ENCODE measurements at regions not wholly inside any gene's neighbourhood (a gene's known extent, or its start where the extent isn't known, plus 50 kb on each side); places are given as distances from the start of the nearest gene placed in this dataset.
"Not testable (repeated sequence)": the region's sequence is repeated elsewhere in the genome, so short reads cannot be mapped to it uniquely, and the experiment has no call there.

DNA sequence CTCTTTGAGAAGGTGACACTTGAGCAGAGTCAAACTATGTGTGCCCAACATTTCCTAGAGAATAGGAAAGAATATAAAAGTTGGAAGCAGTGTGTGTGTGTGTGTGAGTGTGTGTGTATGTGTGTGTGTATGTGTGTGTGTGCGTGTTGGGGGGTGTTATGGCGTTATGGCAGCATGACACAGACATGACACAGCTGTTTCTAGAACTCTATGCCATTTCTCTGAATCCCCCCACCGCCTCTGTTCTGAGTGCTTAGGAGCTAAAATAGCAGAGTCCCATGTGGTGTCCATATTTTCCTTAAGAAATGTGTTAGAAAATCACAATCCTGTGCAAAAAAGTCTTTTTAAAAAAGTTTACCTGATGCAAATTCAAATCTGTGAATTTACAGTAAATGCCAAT, 556.1 kb downstream of the RWDD3 start:
- no peak for DNase-seq (ENCODE audit: extremely low read depth in 1 of 11, low read depth in 9 of 11, low spot score in 4 of 11)

DNA sequence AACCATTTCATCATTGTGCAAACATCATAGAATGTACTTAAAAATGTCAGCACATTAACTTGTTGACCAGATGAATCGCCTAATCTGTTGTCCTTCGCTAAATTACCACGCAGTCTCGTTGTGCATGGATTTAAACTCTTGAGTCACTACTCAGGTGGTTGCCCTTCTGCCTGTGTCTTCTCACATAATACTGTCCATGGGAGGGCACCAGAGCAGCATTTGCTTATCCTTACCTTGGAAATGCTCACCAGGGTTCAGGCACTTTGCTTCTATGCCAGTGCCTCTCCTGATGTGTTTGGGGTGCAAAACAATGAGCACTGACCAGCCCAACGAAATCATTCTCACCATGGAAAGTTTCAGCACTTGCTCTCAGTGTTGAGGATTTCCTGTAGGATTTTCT, 559.9 kb downstream of the RWDD3 start:
- DNase-seq (ENCODE audit: extremely low read depth in 1 of 11, low read depth in 9 of 11, low spot score in 4 of 11): no peak

DNA sequence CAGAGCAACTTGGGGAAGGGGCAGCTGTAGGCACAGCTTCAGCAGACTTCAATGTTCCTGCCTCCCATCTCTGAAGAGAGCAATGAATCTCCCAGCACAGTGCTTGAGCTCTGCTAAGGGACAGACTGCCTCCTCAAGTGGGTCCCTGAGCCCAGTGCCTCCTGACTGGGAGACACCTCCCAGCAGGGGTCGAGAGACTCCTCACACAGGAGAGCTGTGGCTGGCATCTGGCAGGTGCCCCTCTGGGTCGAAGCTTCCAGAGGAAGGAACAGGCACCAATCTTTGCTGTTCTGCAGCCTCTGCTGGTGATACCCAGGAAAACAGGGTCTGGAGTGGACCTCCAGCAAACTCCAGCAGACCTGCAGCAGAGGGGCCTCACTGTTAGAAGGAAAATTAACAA, 563.8 kb downstream of the RWDD3 start:
- DNase-seq (ENCODE audit: extremely low read depth in 1 of 11, low read depth in 9 of 11, low spot score in 4 of 11): not testable (repeated sequence)

DNA sequence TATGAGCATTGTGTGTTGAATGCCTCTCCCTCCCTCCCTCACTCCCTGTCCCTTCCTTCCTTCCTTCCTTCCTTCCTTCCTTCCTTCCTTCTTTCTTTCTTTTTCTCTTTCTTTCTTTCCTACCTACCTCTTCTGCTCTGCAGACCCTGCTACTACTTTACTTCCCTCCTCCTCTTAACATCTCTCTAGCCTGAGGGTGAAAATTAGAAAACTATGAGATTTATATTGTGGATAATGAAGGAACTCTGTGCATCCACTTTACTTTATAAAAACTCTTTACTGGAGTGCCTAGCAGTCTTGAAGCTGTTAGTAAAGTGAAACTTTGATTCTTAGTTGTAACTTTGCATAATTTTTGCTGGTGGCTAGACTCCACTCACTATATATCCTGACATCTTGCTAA, 572.2 kb downstream of the RWDD3 start:
- no peak for DNase-seq (ENCODE audit: extremely low read depth in 1 of 11, low read depth in 9 of 11, low spot score in 4 of 11)

DNA sequence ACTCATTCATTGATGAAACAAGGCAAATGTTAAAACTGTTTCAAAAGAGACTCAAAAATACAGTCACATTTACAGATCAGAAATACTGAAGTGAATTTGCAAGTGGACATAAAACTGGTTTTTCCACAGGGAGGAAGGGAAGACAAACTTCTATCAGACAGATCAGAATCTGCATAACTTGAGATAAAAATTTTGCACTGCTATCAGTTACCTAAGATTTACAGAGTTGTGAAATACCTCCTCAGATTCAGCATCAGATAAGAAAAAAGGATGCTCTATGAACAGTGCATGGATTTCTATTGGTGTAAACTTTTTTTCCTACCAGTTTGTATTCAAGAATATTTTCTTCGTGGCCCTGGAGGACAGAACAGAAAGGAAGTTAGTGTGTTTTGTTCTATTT, 575.4 kb downstream of the RWDD3 start:
- no peak for DNase-seq (ENCODE audit: extremely low read depth in 1 of 11, low read depth in 9 of 11, low spot score in 4 of 11)

- DNase-seq (ENCODE audit: extremely low read depth in 1 of 11, low read depth in 9 of 11, low spot score in 4 of 11): no peak
Measured at GRCh38 chr1:95815511-95815910, 581.5 kb downstream of the RWDD3 start.

DNA sequence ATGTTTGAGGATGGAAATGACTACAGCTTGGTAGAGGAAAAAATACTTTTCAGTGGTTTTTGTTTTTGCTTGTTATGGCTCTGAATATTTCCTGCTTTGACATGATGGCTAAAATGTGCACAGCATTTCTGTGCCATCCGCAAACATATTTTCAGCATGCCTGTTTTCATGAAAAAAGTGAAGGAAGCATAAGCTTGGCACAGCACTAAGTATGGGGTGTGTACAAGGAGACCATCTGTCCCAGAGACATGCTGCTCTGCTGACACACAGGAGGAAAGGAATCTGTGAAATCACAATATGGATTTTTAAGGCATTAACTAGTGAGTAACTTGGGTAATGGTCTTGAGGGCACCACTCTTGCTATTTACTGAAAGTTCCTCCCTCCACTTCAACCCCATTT, 595.5 kb downstream of the RWDD3 start:
- no peak for DNase-seq (ENCODE audit: extremely low read depth in 1 of 11, low read depth in 9 of 11, low spot score in 4 of 11)

GRCh38 chr1:95832370-95832769, 598.4 kb downstream of the RWDD3 start:
- DNase-seq (ENCODE audit: extremely low read depth in 1 of 11, low read depth in 9 of 11, low spot score in 4 of 11): no peak

- DNase-seq (ENCODE audit: extremely low read depth in 1 of 11, low read depth in 9 of 11, low spot score in 4 of 11): no peak
Measured at GRCh38 chr1:95849439-95849838, 615.4 kb downstream of the RWDD3 start.

DNA sequence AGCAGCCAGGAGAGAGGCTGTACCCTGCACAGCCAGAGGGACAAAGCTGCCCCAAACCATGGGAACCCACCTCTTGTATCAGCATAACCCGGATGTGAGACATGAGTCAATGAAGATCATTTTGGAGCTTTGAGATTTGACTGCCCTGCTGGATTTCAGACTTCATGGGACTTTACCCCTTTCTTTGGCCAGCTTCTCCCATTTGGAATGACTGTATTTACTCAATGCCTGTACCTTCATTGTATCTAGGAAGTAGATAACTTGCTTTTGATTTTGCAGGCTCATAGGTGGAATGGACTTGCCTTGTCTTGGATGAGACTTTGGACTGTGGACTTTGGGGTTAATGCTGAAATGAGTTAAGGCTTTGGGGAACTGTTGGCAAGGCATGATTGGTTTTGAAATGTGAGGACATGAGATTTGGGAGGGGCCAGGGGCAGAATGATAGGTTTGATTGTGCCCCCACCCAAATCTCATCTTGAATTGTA, 616.2 kb downstream of the RWDD3 start:
- DNase-seq (ENCODE audit: extremely low read depth in 1 of 11, low read depth in 9 of 11, low spot score in 4 of 11): no peak

- peak in 1 of 11 donors; percentile 4 for DNase-seq (ENCODE audit: extremely low read depth in 1 of 11, low read depth in 9 of 11, low spot score in 4 of 11)
Measured at GRCh38 chr1:95850763-95851162, 616.8 kb downstream of the RWDD3 start.

- no peak for DNase-seq (ENCODE audit: extremely low read depth in 1 of 11, low read depth in 9 of 11, low spot score in 4 of 11)
Measured at GRCh38 chr1:95852483-95853070, 618.6 kb downstream of the RWDD3 start.

- DNase-seq (ENCODE audit: extremely low read depth in 1 of 11, low read depth in 9 of 11, low spot score in 4 of 11): no peak
Measured at GRCh38 chr1:95854457-95854856, 620.4 kb downstream of the RWDD3 start.

- no peak for DNase-seq (ENCODE audit: extremely low read depth in 1 of 11, low read depth in 9 of 11, low spot score in 4 of 11)
Measured at GRCh38 chr1:95863086-95863485, 629.1 kb downstream of the RWDD3 start.

GRCh38 chr1:95865769-95866168, 631.8 kb downstream of the RWDD3 start:
- no peak for DNase-seq (ENCODE audit: extremely low read depth in 1 of 11, low read depth in 9 of 11, low spot score in 4 of 11)

DNA sequence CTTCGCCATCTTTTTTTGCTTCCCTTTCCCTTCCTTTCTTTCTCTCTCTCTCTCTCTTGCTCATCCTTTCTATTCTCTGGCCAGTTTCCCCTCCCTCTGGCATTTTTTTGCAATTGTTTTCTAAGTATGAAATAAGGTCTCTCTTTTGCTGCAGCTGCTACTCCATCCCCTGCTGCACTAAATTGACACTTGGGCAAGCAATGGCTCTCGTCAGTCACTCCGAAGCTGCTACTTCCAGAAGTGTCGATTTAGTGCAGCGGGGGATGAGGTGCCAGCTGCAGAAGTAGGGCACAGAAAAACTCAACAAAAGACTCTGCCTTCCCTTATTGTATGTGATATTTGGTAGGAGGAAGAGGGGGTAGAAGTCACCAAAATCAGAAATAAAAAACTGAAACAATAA, 642.3 kb downstream of the RWDD3 start:
- DNase-seq (ENCODE audit: extremely low read depth in 1 of 11, low read depth in 9 of 11, low spot score in 4 of 11): no peak

- no peak for DNase-seq (ENCODE audit: extremely low read depth in 1 of 11, low read depth in 9 of 11, low spot score in 4 of 11)
Measured at GRCh38 chr1:95879498-95880050, 645.6 kb downstream of the RWDD3 start.

- peak in 2 of 11 donors; percentile 3 to 10 for DNase-seq (ENCODE audit: extremely low read depth in 1 of 11, low read depth in 9 of 11, low spot score in 4 of 11)
Measured at GRCh38 chr1:95888941-95889390, 655.0 kb downstream of the RWDD3 start.

DNA sequence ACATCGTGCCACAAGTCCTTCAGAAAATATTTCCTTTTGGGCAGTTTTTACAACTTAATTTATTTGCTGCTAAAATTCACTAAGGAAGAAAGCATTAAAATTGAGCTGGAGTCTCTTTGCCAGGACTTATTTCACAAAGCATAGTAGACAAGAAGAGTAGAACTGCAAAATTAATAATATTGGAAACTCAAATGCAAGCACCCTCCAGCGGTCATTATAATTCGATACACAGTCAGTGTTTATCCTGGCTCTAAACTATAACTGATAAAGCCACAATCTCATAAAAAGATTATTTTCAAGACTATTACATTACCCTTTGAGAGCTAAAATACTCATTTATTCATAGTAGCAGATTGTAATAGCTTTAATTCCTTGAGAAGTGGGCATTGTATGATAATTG, 655.4 kb downstream of the RWDD3 start:
- DNase-seq (ENCODE audit: extremely low read depth in 1 of 11, low read depth in 9 of 11, low spot score in 4 of 11): no peak

DNA sequence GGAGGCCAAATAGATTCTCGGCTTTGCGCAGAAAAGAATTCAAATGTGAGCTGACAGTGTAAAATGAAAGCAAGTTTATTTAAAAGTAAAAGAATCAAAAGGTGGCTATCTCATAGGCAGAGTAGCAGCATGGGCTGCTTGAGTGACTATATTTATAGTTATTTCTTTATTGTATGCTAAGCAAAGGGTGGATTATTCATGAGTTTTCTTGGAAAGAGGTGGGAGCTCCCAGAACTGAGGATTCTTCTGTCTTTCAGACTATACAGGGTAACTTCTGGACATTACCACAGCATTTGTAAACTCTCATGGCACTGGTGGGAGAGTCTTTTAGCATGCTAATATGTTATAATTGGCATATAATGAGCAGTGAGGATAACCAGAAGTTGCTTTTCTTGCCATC, 659.9 kb downstream of the RWDD3 start:
- DNase-seq (ENCODE audit: extremely low read depth in 1 of 11, low read depth in 9 of 11, low spot score in 4 of 11): no peak

DNA sequence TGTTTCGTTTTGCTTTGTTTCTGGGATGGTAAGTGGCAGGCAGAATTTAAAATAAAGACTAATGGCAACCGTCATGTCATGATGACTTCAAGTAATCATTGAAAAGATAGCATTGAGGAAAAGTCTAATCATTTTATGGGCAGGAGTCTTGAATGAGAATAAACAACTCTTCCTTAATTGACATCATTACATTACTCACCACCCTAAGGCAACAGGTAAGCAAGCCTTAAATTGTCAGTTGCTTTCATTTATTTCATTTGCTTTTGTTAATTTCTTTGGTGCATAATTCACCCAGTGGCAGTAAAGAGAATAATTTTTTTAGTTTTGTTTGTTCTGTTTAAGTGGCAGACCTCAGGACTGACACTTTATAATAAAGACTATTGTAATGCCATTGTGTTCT, 669.0 kb downstream of the RWDD3 start:
- DNase-seq (ENCODE audit: extremely low read depth in 1 of 11, low read depth in 9 of 11, low spot score in 4 of 11): no peak

Measured in renal cortex interstitium (tissue), 11 donors.